Uterus (tissue), 3 donors: ENCODE measurements at regions not wholly inside any gene's neighbourhood (a gene's known extent, or its start where the extent isn't known, plus 50 kb on each side); places are given as distances from the start of the nearest gene placed in this dataset.
"Not testable (repeated sequence)": the region's sequence is repeated elsewhere in the genome, so short reads cannot be mapped to it uniquely, and the experiment has no call there.

ENCODE experiments used
- DNase-seq, 2 donors: peaks; one replicate each; pipeline ENCODE4 v3.0.0-alpha.2; 2019 to 2020
- H3K27ac ChIP-seq, 2 donors: fragments of 200-600 bp; sonication (generic); 1 replicate in 1 of 2; 2 replicates in 1 of 2; pipeline ENCODE4 v1.5.1; 2016 to 2018
- H3K27me3 ChIP-seq, 2 donors: fragments of 200-600 bp; sonication (generic); one replicate each; pipeline ENCODE4 v1.5.1; 2018 to 2019; ENCODE audit warnings: control low read depth in 1 of 2
- H3K36me3 ChIP-seq, 2 donors: fragments of 200-600 bp; sonication (generic); one replicate each; pipeline ENCODE4 v1.5.1; 2019; ENCODE audit warnings: control low read depth in 1 of 2
- H3K4me1 ChIP-seq, 2 donors: fragments of 200-600 bp; sonication (generic); one replicate each; pipeline ENCODE4 v1.5.1; 2018 to 2019; ENCODE audit warnings: control low read depth in 1 of 2
- H3K4me3 ChIP-seq, 2 donors: fragments of 200-600 bp; sonication (generic); 1 replicate in 1 of 2; 2 replicates in 1 of 2; pipeline ENCODE4 v1.5.1; 2018 to 2019; ENCODE audit warnings: mild to moderate bottlenecking in 1 of 2
- H3K9me3 ChIP-seq, 2 donors: fragments of 200-600 bp; sonication (generic); one replicate each; pipeline ENCODE4 v1.5.1; 2019; ENCODE audit warnings: control low read depth in 1 of 2
- CTCF ChIP-seq, 4 experiments: fragments of 200-600 bp in 2 of 4; fragments of 450-650 bp in 2 of 4; sonication (generic) in 2 of 4; IDR thresholded peaks; one replicate each; pipeline ENCODE4 v1.5.1; 2016 to 2019; ENCODE audit warnings: antibody characterized with exemption in 4 of 4, mild to moderate bottlenecking in 2 of 4, moderate library complexity in 1 of 4
- POLR2A ChIP-seq, 2 donors: fragments of 450-650 bp; IDR thresholded peaks; one replicate each; pipeline ENCODE4 v1.6.1; 2016; ENCODE audit warnings: antibody characterized with exemption in 2 of 2, mild to moderate bottlenecking in 1 of 2, moderate library complexity in 1 of 2
- intact Hi-C: fragments of 100-400 bp; cut with DNase I; formaldehyde crosslinking; loops from one replicate; pipeline ENCODE4 v1.15.1; 2023; ENCODE audit warnings: low total_unique reads
- donor health status: DM: yes; HTN: yes; CAD: no.

- TF ChIP-seq POLR2A (IDR thresholded peaks at IDR 0.05): no peak
- TF ChIP-seq CTCF (IDR thresholded peaks at IDR 0.05): no peak
- no peaks in the 10 kb centered on the region for H3K36me3 ChIP-seq
- no peak overlapping the region for H3K4me3 ChIP-seq
- intact Hi-C loops: no loop called here
- no peak overlapping the region for H3K27ac ChIP-seq
- H3K9me3 ChIP-seq: no peaks in the 10 kb centered on the region
- H3K27me3 ChIP-seq: no peaks in the 10 kb centered on the region
- H3K4me1 ChIP-seq: no peaks in the 10 kb centered on the region
- DNase-seq: no peak
These were observed 264.2 kb downstream of the NPHP4 start for GRCh38 chr1:5727871-5728643.

GRCh38 chr1:5727191-5727590, 265.0 kb downstream of the NPHP4 start:
- H3K4me1 ChIP-seq: no peaks in the 10 kb centered on the region
- no peak for DNase-seq
- no peak for TF ChIP-seq POLR2A (IDR thresholded peaks at IDR 0.05)
- TF ChIP-seq CTCF (IDR thresholded peaks at IDR 0.05): no peak
- intact Hi-C loops: no loop called here
- no peaks in the 10 kb centered on the region for H3K9me3 ChIP-seq
- H3K27me3 ChIP-seq: no peaks in the 10 kb centered on the region
- no peak overlapping the region for H3K4me3 ChIP-seq
- no peak overlapping the region for H3K27ac ChIP-seq
- H3K36me3 ChIP-seq: no peaks in the 10 kb centered on the region

- H3K27me3 ChIP-seq, H3K9me3 ChIP-seq, H3K4me3 ChIP-seq, H3K27ac ChIP-seq, H3K36me3 ChIP-seq, H3K4me1 ChIP-seq, intact Hi-C loops, DNase-seq: not testable (repeated sequence)
These were observed 265.5 kb downstream of the NPHP4 start for GRCh38 chr1:5726586-5727184.

- Histone ChIP-seq H3K27ac (no peak overlapping the region), H3K36me3 (no peaks in the 10 kb centered on the region), H3K4me1 (no peaks in the 10 kb centered on the region), H3K27me3 (no peaks in the 10 kb centered on the region), H3K9me3 (no peaks in the 10 kb centered on the region), H3K4me3 (no peak overlapping the region)
- intact Hi-C loops: no loop called here
- TF ChIP-seq CTCF (IDR thresholded peaks at IDR 0.05): no peak
- TF ChIP-seq POLR2A (IDR thresholded peaks at IDR 0.05): no peak
- no peak for DNase-seq
These were observed 266.2 kb downstream of the NPHP4 start for GRCh38 chr1:5725855-5726585.

GRCh38 chr1:5725406-5725805, 266.8 kb downstream of the NPHP4 start:
- no peak for DNase-seq
- intact Hi-C loops: no loop called here
- H3K4me1 ChIP-seq: no peaks in the 10 kb centered on the region

More at GRCh38 chr1:5725406-5725805, 266.8 kb downstream of the NPHP4 start:
- Histone ChIP-seq H3K9me3 (no peaks in the 10 kb centered on the region), H3K36me3 (no peaks in the 10 kb centered on the region), H3K27me3 (no peaks in the 10 kb centered on the region), H3K27ac (no peak overlapping the region), H3K4me3 (no peak overlapping the region)
- TF ChIP-seq CTCF (IDR thresholded peaks at IDR 0.05): no peak
- TF ChIP-seq POLR2A (IDR thresholded peaks at IDR 0.05): no peak
